Inflammatory macrophage treated with lipopolysaccharide for 4 hours (primary cell): ENCODE measurements at regions not wholly inside any gene's neighbourhood (a gene's known extent, or its start where the extent isn't known, plus 50 kb on each side); places are given as distances from the start of the nearest gene placed in this dataset.

Experiments
- DNase-seq: peaks from one replicate; pipeline ENCODE4 v3.0.0-alpha.2; 2020

- no peak for DNase-seq
Observed at GRCh38 chr7:33701927-33702326, 203.4 kb upstream of the BMPER start.

- DNase-seq: no peak
Observed at GRCh38 chr7:33702514-33703054, 202.8 kb upstream of the BMPER start.

- DNase-seq: no peak
Observed at GRCh38 chr7:33705333-33705833, 200.0 kb upstream of the BMPER start.

GRCh38 chr7:33706186-33706585 lies 199.2 kb upstream of the BMPER start:
- DNase-seq: no peak

DNA sequence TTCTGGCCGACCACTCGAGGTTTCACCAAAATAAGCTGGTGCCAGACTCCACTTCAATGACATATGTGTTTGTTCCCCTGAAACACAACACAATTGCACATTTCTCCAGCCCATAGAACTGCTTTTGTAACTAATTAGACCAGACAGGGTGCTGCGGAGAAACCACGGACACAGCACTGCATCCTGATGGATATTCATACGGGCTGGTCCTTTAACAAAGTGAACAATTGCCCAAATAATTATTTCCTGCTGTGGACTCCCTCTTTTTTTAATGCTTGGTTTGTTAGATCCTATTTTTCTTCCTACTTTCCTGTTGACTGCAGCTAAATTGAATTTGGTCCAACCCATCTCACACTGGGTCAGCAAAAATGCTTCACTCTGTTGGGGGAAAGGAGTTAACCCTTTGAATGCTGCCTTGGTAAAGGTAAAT lies 198.6 kb upstream of the BMPER start:
- DNase-seq: no peak

- no peak for DNase-seq
Observed at GRCh38 chr7:33707427-33707826, 197.9 kb upstream of the BMPER start.

DNA sequence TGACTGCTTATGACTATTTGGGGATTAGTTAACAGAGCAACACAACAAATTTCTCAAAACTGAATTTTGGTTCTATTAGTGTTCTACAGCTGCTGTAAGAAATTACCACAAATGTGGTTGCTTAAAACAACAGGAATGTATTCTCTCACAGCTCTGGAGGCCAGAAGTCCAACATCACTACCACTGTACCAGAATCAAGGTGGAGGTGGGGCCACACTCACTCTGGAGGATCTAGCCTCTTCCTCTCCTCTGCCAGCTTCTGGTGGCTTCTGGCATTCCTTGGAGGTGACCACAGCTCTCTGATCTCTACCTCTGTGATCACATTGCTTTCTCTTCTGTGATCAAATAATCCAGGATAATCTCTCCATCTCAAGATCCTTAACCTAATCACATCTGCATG lies 194.7 kb upstream of the BMPER start:
- DNase-seq: no peak

GRCh38 chr7:33711231-33712019 lies 193.9 kb upstream of the BMPER start:
- DNase-seq: no peak

DNA sequence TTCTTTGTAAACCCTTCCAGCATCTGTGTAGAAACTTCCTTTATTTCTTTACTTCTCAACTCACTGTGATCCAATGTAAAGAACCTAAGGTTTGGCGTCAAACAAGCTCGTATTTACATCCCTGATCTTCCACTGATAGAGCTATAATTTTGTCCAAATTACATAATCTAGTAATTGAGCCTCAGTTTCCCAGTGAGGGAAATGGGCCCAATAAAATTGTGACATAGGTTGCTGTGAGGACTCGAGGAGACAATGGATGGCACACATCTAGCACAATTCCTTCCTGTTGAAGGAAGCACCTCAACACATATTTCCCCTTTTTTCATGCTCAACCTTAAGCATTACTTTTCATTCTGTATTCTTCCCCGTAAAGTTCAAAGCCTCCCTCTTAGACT lies 193.3 kb upstream of the BMPER start:
- no peak for DNase-seq

- no peak for DNase-seq
Observed at GRCh38 chr7:33714208-33714607, 191.1 kb upstream of the BMPER start.

- DNase-seq: no peak
Observed at GRCh38 chr7:33716581-33717477, 188.5 kb upstream of the BMPER start.

DNA sequence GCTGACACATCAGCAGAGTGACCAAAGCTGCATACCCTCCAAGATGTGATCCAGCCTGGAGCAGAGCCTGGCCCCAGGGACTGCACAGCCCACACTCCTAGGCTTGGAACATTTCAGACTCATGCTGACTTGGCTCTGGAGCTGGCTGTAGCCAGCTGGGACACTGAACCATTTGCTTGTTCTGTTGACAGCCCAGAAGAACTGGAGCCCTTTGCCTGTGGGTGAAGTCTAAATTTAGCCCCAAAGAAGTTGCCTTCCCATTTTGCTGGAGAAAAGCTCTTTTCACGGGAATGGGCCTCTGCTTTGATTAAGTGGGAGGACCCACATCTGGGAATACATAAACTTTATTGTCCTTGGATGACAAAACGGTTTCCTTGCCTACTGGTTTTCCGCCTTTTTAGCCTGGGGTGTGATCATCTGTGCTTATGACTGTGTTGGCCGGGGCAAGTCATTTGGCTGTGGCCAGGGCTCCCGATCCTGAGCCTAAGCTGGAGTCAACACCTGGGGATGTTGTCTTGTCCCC lies 186.2 kb upstream of the BMPER start:
- DNase-seq: no peak

- DNase-seq: no peak
Observed at GRCh38 chr7:33720139-33720538, 185.2 kb upstream of the BMPER start.

- no peak for DNase-seq
Observed at GRCh38 chr7:33720870-33721269, 184.5 kb upstream of the BMPER start.

DNA sequence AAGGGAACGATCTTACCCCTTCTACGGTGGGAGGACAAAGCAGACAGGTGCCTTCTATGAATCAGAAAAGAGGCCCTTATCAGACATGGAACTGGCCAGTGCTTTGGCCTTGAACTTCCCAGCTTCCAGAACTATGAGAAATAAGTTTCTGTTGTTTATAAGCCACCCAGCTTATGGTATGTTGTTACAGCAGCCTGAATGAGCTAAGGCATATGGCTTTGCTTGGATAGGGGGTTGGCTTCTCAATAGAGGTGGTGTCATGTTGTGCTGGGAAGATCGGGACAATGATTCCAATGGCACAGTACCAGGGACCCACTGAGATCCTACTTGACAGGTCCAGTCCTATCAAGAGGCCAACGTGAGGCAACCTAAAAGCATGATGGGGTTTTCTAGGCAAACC lies 183.4 kb upstream of the BMPER start:
- DNase-seq: no peak

DNA sequence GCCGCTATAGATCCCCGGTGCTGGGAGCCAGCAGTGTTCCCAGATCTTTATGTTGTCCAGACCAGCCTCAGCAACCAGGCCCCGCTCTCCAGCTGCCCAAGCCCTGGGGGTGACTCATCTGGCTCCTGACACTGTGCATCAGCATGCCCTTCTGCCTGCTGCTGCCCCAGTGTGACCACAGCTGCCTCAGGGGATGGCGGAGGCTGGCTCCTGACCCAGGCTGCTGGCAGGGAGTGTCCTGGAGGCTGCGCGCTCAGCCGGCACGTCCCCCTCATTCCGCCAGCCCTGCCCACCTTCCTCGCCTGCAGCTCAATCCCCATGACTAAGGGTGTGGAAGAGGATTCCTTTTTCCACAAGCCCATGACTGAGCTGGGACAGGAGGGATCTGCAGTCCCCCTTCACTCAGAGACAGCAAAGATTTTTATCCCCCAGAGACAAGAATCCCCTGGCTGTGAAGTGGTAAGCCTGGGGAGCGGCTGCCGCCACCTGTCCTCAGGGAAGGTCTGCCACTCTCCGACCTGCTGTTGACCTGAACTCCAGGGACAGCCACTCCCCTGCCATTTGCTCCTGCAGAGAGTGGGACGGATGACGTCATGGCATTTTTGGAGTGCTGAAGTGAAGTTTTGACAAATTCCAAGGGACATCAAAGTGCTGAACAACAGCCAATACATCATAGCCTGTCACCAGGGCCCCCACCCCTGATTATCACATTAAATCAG lies 182.8 kb upstream of the BMPER start:
- no peak for DNase-seq

DNA sequence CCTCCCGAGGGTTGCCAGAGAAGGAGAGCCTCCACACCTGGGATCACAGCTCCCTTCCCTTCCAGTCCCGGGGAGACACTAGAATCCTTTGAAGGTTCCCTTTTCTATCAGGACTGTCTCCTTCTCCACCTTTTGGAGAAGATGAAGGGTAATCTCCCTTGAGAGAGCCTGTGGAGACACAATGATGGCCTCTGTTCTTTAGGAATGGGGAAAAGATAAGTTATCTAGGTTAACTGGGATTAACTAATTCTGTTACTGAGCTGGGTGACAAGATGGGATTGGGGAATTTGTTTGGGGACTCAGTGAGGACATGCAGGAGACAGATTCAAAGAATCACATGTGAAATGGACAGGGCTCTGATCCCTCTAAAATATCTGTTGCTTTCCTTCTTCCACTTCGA lies 181.1 kb upstream of the BMPER start:
- no peak for DNase-seq

DNA sequence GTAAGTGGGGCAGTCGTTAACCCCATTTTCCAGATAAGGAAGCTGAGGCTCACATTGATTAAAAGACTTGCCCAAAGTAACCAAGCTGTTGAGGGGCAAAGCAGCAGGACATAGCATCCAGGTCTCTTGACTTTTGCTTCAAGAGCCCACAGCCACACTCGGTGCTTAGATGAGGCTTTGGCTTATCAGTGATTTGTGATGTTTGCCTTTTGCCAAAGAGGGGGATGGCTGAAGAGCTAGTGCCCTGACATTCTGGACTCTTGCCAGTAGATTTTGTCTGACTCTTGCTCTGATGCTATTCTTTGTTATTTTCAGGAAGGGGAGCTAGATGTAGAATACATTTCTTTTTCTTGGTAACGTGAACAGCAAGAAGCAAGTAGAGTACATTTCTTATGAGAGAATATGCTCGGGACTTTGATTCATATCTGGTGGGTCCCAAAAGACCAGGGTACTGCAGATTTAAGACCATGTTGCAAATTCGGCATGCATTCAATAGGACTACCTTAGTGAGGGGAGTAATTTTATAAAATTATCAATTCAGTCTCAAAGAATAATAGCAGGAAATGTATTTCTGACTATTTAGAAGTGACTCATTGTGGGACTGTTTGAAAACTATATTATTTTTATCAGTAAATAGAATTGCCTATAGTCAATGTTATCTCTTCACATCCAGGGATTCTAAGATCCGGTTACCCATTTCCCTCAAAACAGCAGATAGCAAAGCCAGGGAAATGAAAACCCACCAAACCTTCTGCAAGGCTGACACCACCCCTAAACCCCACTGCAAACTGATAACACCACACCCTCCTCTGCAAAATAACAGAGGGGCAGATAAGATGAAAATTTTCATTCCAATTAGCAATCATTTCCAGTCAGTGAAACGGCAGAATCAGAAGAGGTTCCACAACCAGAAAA lies 180.0 kb upstream of the BMPER start:
- no peak for DNase-seq

DNA sequence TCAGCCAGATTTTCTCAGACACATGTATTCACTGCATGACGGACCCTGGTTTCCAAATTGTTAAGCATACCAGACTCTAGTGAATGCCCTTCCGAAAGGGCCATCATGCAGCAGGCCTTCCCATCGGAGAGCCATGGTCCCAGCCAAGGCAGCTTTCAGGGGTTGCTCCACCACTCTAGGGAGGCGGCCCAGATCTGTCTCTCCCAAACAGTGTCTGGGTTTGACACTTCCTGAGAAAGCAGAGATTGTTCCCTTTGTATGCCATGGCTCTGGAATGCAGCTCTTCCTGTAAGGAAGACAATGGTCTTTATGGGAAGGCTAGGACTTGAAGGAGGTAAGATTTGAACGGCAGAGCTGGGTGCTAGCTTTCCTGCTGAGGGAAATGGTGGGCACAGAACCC lies 178.8 kb upstream of the BMPER start:
- DNase-seq: no peak

- no peak for DNase-seq
Observed at GRCh38 chr7:33727315-33727714, 178.0 kb upstream of the BMPER start.

GRCh38 chr7:33728873-33729551 lies 176.3 kb upstream of the BMPER start:
- no peak for DNase-seq
